WTC11 (cell line): ENCODE measurements at regions not wholly inside any gene's neighbourhood (a gene's known extent, or its start where the extent isn't known, plus 50 kb on each side); places are given as distances from the start of the nearest gene placed in this dataset.
A peak's percentile ranks its signal among the peaks of the same experiment; 100 is the strongest.

Experiments
- ATAC-seq: fragments of 200-7000 bp; cut with Tn5 transposase; 2 replicates; pipeline ENCODE4 v1.10.0; 2021; ENCODE audit warnings: mild to moderate bottlenecking, moderate library complexity
- CTCF ChIA-PET: fragments of 300-600 bp; sonication (Branson Sonifier 250); formaldehyde crosslinking; loops from one replicate; lab custom pipeline; 2021; ENCODE audit warnings: antibody characterized with exemption; lab: Charles Lee
- POLR2A ChIA-PET: fragments of 350-600 bp; sonication (Branson Sonifier 250); formaldehyde crosslinking; loops from one replicate; lab custom pipeline; 2021; ENCODE audit warnings: antibody characterized with exemption; lab: Charles Lee
- DNase-seq: peaks from one replicate; pipeline ENCODE4 v3.0.0; 2021; ENCODE audit warnings: low spot score
- H3K27ac Mint-ChIP-seq: 2 replicates; pipeline ENCODE4 v1.8.0; 2021; ENCODE audit warnings: mixed read lengths
- H3K27me3 Mint-ChIP-seq: 2 replicates; pipeline ENCODE4 v1.8.0; 2021; ENCODE audit warnings: low read depth, mild to moderate bottlenecking, moderate library complexity, mixed read lengths
- H3K36me3 Mint-ChIP-seq: 2 replicates; pipeline ENCODE4 v1.8.0; 2021; ENCODE audit warnings: mixed read lengths
- H3K4me1 Mint-ChIP-seq: 2 replicates; pipeline ENCODE4 v1.8.0; 2022; ENCODE audit warnings: mixed read lengths
- H3K4me3 Mint-ChIP-seq: 2 replicates; pipeline ENCODE4 v1.8.0; 2021; ENCODE audit warnings: mild to moderate bottlenecking, moderate library complexity, mixed read lengths
- H3K9me3 Mint-ChIP-seq: 2 replicates; pipeline ENCODE4 v1.8.0; 2021; ENCODE audit warnings: mixed read lengths
- CREB1 ChIP-seq: sonication (generic); formaldehyde crosslinking; IDR thresholded peaks from 2 replicates; pipeline ENCODE4 v1.8.0; 2023; ENCODE audit warnings: mild to moderate bottlenecking, missing genetic modification reagents
- CREM ChIP-seq: sonication (generic); formaldehyde crosslinking; IDR thresholded peaks from 2 replicates; pipeline ENCODE4 v1.8.1; 2022; ENCODE audit warnings: mild to moderate bottlenecking, missing genetic modification reagents, moderate library complexity
- EMX1 ChIP-seq: fragments of 250-450 bp; sonication (Bioruptor Pico); IDR thresholded peaks from 2 replicates; pipeline ENCODE4 v1.8.0; 2021; ENCODE audit warnings: mild to moderate bottlenecking
- JAZF1 ChIP-seq: fragments of 250-450 bp; sonication (Bioruptor Pico); IDR thresholded peaks from 2 replicates; pipeline ENCODE4 v1.9.0; 2021; ENCODE audit warnings: moderate library complexity, mild to moderate bottlenecking, inconsistent platforms
- MXD4 ChIP-seq: fragments of 250-450 bp; sonication (Bioruptor Pico); IDR thresholded peaks from 2 replicates; pipeline ENCODE4 v1.8.0; 2021; ENCODE audit warnings: mild to moderate bottlenecking, moderate library complexity, borderline replicate concordance
- NFATC4 ChIP-seq: fragments of 250-450 bp; sonication (Bioruptor Pico); IDR thresholded peaks from 2 replicates; pipeline ENCODE4 v1.9.0; 2021; ENCODE audit warnings: mild to moderate bottlenecking
- NFE2L1 ChIP-seq: sonication (generic); formaldehyde crosslinking; IDR thresholded peaks from 2 replicates; pipeline ENCODE4 v1.8.1; 2023; ENCODE audit warnings: missing genetic modification reagents
- OVOL2 ChIP-seq: fragments of 250-450 bp; sonication (Bioruptor Pico); IDR thresholded peaks from 2 replicates; pipeline ENCODE4 v1.9.0; 2021; ENCODE audit warnings: mild to moderate bottlenecking, borderline replicate concordance
- PRRX2 ChIP-seq: fragments of 250-450 bp; sonication (Bioruptor Pico); IDR thresholded peaks from 2 replicates; pipeline ENCODE4 v1.8.0; 2021; ENCODE audit warnings: mild to moderate bottlenecking
- SMAD4 ChIP-seq: sonication (generic); formaldehyde crosslinking; IDR thresholded peaks from 2 replicates; pipeline ENCODE4 v1.8.0; 2022; ENCODE audit warnings: mild to moderate bottlenecking, missing genetic modification reagents
- SOX15 ChIP-seq: fragments of 250-450 bp; sonication (Bioruptor Pico); IDR thresholded peaks from 2 replicates; pipeline ENCODE4 v1.9.0; 2021; ENCODE audit warnings: mild to moderate bottlenecking
- SP1 ChIP-seq: sonication (generic); formaldehyde crosslinking; conservative IDR thresholded peaks from 2 replicates; pipeline ENCODE4 v1.8.1; 2022; ENCODE audit warnings: missing genetic modification reagents
- TEAD1 ChIP-seq: sonication (generic); formaldehyde crosslinking; IDR thresholded peaks from 2 replicates; pipeline ENCODE4 v1.8.0; 2022; ENCODE audit warnings: mild to moderate bottlenecking, missing genetic modification reagents
- TEAD4 ChIP-seq: sonication (generic); formaldehyde crosslinking; IDR thresholded peaks from 2 replicates; pipeline ENCODE4 v1.8.0; 2022; ENCODE audit warnings: mild to moderate bottlenecking, missing genetic modification reagents
- ZBTB21 ChIP-seq: sonication (generic); formaldehyde crosslinking; IDR thresholded peaks from 2 replicates; pipeline ENCODE4 v1.8.1; 2023; ENCODE audit warnings: mild to moderate bottlenecking, missing genetic modification reagents, borderline replicate concordance
- TF ChIP-seq, protein P1 (sequence below): sonication (generic); formaldehyde crosslinking; IDR thresholded peaks from 2 replicates; pipeline ENCODE4 v1.8.1; 2023; ENCODE audit warnings: mild to moderate bottlenecking, missing genetic modification reagents, borderline replicate concordance
- TF ChIP-seq, protein P2 (sequence below): fragments of 250-450 bp; sonication (Bioruptor Pico); IDR thresholded peaks from 2 replicates; pipeline ENCODE4 v2.1.2; 2022; ENCODE audit warnings: mild to moderate bottlenecking, moderate library complexity
- TF ChIP-seq, protein P3 (sequence below): sonication (generic); formaldehyde crosslinking; conservative IDR thresholded peaks from 2 replicates; pipeline ENCODE4 v1.8.1; 2022; ENCODE audit warnings: mild to moderate bottlenecking, missing genetic modification reagents
- TF ChIP-seq, protein P4 (sequence below): sonication (generic); formaldehyde crosslinking; conservative IDR thresholded peaks from 2 replicates; pipeline ENCODE4 v1.8.1; 2023; ENCODE audit warnings: mild to moderate bottlenecking, low read depth, missing genetic modification reagents, moderate library complexity
- TF ChIP-seq, protein P5 (sequence below): sonication (generic); formaldehyde crosslinking; IDR thresholded peaks from 2 replicates; pipeline ENCODE4 v1.8.0; 2022; ENCODE audit warnings: mild to moderate bottlenecking, missing genetic modification reagents
- TF ChIP-seq, protein P6 (sequence below): sonication (generic); formaldehyde crosslinking; IDR thresholded peaks from 2 replicates; pipeline ENCODE4 v1.8.1; 2023; ENCODE audit warnings: mild to moderate bottlenecking, missing genetic modification reagents, moderate library complexity
- TF ChIP-seq, protein P7 (sequence below): sonication (generic); formaldehyde crosslinking; IDR thresholded peaks from 2 replicates; pipeline ENCODE4 v1.8.1; 2023; ENCODE audit warnings: mild to moderate bottlenecking, missing genetic modification reagents, moderate library complexity
- TF ChIP-seq, protein P8 (sequence below): sonication (generic); formaldehyde crosslinking; IDR thresholded peaks from 2 replicates; pipeline ENCODE4 v1.8.0; 2023; ENCODE audit warnings: missing genetic modification reagents
- TF ChIP-seq, protein P9 (sequence below): sonication (generic); formaldehyde crosslinking; IDR thresholded peaks from 2 replicates; pipeline ENCODE4 v1.8.0; 2022; ENCODE audit warnings: mild to moderate bottlenecking, missing genetic modification reagents

DNA sequence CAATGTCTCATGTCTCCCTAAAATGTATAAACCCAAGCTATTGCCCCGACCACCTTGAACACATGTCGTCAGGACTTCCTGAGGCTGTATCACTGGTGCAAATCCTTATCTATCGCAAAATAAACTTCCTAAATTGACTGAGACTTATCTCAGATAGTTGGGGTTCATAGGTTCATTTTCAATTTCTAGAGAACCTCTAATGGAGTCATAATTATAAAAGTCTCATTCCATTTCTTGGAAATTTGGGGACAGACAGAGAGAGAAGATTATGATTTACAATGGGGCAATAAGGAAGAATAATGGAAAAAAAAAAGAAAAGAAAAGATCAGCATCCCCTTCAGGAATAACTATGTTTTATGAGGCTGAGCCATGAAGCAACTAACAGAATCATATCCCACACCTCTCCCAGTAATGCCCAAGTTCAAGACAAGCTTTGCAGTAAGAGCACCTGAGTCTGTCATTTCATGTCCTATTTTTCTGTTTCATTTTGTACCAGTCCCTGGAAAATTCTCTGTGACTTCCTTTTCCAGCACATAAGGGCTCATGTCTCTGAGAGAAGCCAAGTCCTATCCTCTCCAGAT, 70.0 kb upstream of the ETS2 start:
- ATAC-seq (no peak), DNase-seq (no peak)
- Mint-ChIP-seq H3K9me3 (no peaks in the 10 kb centered on the region), H3K4me3 (no peak overlapping the region), H3K4me1 (peaks cover 24% of the 10 kb centered on the region), H3K36me3 (no peaks in the 10 kb centered on the region), H3K27ac (peak overlapping the region; percentile 31; the same call in 1 of the 2 replicates), H3K27me3 (peaks cover 4% of the 10 kb centered on the region; the same call in 1 of the 2 replicates)
- TF ChIP-seq, protein P1, sequence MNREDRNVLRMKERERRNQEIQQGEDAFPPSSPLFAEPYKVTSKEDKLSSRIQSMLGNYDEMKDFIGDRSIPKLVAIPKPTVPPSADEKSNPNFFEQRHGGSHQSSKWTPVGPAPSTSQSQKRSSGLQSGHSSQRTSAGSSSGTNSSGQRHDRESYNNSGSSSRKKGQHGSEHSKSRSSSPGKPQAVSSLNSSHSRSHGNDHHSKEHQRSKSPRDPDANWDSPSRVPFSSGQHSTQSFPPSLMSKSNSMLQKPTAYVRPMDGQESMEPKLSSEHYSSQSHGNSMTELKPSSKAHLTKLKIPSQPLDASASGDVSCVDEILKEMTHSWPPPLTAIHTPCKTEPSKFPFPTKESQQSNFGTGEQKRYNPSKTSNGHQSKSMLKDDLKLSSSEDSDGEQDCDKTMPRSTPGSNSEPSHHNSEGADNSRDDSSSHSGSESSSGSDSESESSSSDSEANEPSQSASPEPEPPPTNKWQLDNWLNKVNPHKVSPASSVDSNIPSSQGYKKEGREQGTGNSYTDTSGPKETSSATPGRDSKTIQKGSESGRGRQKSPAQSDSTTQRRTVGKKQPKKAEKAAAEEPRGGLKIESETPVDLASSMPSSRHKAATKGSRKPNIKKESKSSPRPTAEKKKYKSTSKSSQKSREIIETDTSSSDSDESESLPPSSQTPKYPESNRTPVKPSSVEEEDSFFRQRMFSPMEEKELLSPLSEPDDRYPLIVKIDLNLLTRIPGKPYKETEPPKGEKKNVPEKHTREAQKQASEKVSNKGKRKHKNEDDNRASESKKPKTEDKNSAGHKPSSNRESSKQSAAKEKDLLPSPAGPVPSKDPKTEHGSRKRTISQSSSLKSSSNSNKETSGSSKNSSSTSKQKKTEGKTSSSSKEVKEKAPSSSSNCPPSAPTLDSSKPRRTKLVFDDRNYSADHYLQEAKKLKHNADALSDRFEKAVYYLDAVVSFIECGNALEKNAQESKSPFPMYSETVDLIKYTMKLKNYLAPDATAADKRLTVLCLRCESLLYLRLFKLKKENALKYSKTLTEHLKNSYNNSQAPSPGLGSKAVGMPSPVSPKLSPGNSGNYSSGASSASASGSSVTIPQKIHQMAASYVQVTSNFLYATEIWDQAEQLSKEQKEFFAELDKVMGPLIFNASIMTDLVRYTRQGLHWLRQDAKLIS = no peak
- TF ChIP-seq, protein P2, sequence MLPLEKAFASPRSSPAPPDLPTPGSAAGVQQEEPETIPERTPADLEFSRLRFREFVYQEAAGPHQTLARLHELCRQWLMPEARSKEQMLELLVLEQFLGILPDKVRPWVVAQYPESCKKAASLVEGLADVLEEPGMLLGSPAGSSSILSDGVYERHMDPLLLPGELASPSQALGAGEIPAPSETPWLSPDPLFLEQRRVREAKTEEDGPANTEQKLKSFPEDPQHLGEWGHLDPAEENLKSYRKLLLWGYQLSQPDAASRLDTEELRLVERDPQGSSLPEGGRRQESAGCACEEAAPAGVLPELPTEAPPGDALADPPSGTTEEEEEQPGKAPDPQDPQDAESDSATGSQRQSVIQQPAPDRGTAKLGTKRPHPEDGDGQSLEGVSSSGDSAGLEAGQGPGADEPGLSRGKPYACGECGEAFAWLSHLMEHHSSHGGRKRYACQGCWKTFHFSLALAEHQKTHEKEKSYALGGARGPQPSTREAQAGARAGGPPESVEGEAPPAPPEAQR (CRISPR knock-in tag) = no peak
- TF ChIP-seq CREB1 (CRISPR knock-in tag) (no peak), SOX15 (CRISPR knock-in tag) (no peak), MXD4 (CRISPR knock-in tag) (no peak), OVOL2 (CRISPR knock-in tag) (no peak), EMX1 (CRISPR knock-in tag) (no peak), CREM (no peak), SP1 (no peak), NFATC4 (CRISPR knock-in tag) (no peak)
- TF ChIP-seq, protein P3, sequence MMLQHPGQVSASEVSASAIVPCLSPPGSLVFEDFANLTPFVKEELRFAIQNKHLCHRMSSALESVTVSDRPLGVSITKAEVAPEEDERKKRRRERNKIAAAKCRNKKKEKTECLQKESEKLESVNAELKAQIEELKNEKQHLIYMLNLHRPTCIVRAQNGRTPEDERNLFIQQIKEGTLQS (CRISPR knock-in tag) = no peak
- TF ChIP-seq, protein P4, sequence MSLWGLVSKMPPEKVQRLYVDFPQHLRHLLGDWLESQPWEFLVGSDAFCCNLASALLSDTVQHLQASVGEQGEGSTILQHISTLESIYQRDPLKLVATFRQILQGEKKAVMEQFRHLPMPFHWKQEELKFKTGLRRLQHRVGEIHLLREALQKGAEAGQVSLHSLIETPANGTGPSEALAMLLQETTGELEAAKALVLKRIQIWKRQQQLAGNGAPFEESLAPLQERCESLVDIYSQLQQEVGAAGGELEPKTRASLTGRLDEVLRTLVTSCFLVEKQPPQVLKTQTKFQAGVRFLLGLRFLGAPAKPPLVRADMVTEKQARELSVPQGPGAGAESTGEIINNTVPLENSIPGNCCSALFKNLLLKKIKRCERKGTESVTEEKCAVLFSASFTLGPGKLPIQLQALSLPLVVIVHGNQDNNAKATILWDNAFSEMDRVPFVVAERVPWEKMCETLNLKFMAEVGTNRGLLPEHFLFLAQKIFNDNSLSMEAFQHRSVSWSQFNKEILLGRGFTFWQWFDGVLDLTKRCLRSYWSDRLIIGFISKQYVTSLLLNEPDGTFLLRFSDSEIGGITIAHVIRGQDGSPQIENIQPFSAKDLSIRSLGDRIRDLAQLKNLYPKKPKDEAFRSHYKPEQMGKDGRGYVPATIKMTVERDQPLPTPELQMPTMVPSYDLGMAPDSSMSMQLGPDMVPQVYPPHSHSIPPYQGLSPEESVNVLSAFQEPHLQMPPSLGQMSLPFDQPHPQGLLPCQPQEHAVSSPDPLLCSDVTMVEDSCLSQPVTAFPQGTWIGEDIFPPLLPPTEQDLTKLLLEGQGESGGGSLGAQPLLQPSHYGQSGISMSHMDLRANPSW (CRISPR knock-in tag) = no peak
- TF ChIP-seq, protein P5, sequence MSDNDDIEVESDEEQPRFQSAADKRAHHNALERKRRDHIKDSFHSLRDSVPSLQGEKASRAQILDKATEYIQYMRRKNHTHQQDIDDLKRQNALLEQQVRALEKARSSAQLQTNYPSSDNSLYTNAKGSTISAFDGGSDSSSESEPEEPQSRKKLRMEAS = no peak
- TF ChIP-seq, protein P6, sequence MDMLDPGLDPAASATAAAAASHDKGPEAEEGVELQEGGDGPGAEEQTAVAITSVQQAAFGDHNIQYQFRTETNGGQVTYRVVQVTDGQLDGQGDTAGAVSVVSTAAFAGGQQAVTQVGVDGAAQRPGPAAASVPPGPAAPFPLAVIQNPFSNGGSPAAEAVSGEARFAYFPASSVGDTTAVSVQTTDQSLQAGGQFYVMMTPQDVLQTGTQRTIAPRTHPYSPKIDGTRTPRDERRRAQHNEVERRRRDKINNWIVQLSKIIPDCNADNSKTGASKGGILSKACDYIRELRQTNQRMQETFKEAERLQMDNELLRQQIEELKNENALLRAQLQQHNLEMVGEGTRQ = no peak
- CTCF ChIA-PET = interaction anchor here (1.2 to 2.0 kb wide), 3 partner anchors 24 to 402 kb away, joined by 4 to 15 read pairs (median 4); no protein-coding TSS in a partner anchor
- POLR2A ChIA-PET = no interaction called here

DNA sequence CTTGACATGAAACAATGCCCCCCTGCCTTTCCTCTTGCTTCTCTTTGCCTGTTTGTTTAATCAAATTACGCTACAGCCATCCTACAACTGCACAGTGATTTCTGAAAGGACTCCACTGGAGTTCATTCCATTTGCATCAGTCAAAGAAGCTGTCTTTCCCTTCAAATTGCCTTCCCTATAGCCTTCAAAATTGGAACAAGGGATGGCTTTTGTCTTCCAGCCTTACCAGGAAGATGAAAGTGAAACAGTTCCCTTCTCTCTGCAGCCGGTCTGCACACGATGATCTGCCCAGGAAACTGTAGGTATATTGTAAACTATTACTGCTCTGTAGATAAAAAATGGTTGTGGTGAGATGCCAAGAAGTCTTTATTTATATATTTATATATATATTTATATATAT, 65.6 kb upstream of the ETS2 start:
- Mint-ChIP-seq H3K36me3 (no peaks in the 10 kb centered on the region), H3K9me3 (peaks cover 4% of the 10 kb centered on the region; the same call in 1 of the 2 replicates), H3K27me3 (peaks cover 4% of the 10 kb centered on the region; the same call in 1 of the 2 replicates), H3K27ac (no peak overlapping the region), H3K4me1 (peaks cover 10% of the 10 kb centered on the region), H3K4me3 (no peak overlapping the region)
- POLR2A ChIA-PET = no interaction called here
- ATAC-seq (no peak), DNase-seq (no peak)
- CTCF ChIA-PET = no interaction called here
- TF ChIP-seq NFE2L1 (CRISPR knock-in tag) = no peak
- no peak for TF ChIP-seq OVOL2 (CRISPR knock-in tag)
- TF ChIP-seq ZBTB21 (CRISPR knock-in tag) = no peak
- TF ChIP-seq PRRX2 = no peak
- TF ChIP-seq, protein P7, sequence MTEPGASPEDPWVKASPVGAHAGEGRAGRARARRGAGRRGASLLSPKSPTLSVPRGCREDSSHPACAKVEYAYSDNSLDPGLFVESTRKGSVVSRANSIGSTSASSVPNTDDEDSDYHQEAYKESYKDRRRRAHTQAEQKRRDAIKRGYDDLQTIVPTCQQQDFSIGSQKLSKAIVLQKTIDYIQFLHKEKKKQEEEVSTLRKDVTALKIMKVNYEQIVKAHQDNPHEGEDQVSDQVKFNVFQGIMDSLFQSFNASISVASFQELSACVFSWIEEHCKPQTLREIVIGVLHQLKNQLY = no peak
- TF ChIP-seq JAZF1 (CRISPR knock-in tag) = no peak
- TF ChIP-seq, protein P8, sequence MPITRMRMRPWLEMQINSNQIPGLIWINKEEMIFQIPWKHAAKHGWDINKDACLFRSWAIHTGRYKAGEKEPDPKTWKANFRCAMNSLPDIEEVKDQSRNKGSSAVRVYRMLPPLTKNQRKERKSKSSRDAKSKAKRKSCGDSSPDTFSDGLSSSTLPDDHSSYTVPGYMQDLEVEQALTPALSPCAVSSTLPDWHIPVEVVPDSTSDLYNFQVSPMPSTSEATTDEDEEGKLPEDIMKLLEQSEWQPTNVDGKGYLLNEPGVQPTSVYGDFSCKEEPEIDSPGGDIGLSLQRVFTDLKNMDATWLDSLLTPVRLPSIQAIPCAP (CRISPR knock-in tag) = no peak
- TF ChIP-seq, protein P9, sequence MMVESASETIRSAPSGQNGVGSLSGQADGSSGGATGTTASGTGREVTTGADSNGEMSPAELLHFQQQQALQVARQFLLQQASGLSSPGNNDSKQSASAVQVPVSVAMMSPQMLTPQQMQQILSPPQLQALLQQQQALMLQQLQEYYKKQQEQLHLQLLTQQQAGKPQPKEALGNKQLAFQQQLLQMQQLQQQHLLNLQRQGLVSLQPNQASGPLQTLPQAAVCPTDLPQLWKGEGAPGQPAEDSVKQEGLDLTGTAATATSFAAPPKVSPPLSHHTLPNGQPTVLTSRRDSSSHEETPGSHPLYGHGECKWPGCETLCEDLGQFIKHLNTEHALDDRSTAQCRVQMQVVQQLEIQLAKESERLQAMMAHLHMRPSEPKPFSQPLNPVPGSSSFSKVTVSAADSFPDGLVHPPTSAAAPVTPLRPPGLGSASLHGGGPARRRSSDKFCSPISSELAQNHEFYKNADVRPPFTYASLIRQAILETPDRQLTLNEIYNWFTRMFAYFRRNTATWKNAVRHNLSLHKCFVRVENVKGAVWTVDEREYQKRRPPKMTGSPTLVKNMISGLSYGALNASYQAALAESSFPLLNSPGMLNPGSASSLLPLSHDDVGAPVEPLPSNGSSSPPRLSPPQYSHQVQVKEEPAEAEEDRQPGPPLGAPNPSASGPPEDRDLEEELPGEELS = no peak
- no peak for TF ChIP-seq TEAD4 (CRISPR knock-in tag)
- no peak for TF ChIP-seq TEAD1
- no peak for TF ChIP-seq SMAD4 (CRISPR knock-in tag)
